ENCODE measurements at regions not wholly inside any gene's neighbourhood (a gene's known extent, or its start where the extent isn't known, plus 50 kb on each side); places are given as distances from the start of the nearest gene placed in this dataset.

DNA sequence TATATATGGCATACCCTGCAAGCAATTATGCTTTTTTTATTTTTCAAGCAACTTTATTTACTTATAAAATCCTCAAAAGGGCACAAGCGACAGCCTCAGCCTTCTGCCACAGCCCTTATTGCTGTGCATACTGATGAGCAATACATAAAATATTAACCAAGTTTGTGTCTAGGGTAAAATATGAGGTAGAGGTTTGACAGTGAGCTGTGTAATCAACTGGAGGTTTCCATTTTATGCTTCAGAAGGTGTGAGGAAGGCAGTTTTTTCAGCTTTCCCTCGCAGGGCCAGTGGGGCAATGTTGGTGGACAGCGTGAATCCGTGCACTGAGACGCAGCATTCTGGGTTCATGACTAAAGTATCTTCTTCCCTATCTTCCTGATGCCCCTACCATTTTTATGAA lies 310.4 kb downstream of the IRS2 start:
- H3K9me3 Mint-ChIP-seq: no peaks in the 10 kb centered on the region
- no peaks in the 10 kb centered on the region for H3K36me3 Mint-ChIP-seq
- ATAC-seq (no peak), DNase-seq (ENCODE audit: low spot score in 2 of 2) (no peak)
- no peak overlapping the region for H3K27ac Mint-ChIP-seq

DNA sequence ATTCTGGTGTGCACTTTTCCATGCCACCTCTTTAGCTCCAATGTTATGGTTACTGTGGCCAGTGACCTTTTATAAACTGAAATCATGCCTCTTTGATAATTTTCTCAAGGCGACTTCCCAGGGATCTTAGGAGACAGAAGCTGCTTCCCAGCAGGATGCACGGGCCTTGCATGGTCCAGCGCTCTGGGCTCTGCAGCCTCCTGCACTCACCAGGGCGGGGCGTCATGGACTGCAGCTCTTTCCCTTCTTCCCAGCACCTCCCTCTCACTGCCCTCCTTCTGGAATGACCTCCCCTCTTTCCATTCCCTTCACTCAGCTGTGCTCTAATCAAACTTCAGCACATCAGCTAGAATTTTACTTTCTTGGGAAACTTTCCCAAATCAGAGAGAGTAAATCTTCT lies 318.3 kb downstream of the IRS2 start:
- Mint-ChIP-seq H3K36me3 (peaks cover 3 to 4% of the 10 kb centered on the region in 2 donors), H3K27ac (no peak overlapping the region), H3K9me3 (peaks cover 7 to 17% of the 10 kb centered on the region in 2 donors)
- DNase-seq (ENCODE audit: low spot score in 2 of 2): no peak
- no peak for ATAC-seq

DNA sequence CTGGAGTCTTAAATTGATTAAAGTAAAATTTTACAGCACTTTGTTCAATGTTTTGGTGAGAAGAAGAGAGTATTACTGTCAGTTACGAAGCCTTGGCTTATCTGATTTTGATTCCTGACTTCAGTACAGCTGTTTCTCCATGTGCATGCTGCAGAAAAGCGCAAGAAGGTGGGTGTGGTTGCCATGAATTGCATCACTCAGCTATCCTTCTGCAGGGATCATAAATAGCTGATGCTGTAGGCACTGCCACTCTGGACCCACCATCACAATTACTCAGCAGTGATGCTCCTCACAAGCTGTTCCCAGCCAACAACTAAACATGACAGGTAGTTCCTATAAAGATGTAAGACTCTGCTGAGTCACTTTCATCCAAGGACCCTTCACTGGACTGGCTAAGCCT lies 321.2 kb downstream of the IRS2 start:
- Mint-ChIP-seq H3K27ac (no peak overlapping the region), H3K9me3 (peaks cover 20 to 25% of the 10 kb centered on the region in 2 donors), H3K36me3 (peaks cover 4 to 14% of the 10 kb centered on the region in 2 donors)
- no peak for ATAC-seq
- no peak for DNase-seq (ENCODE audit: low spot score in 2 of 2)

GRCh38 chr13:109454167-109454917 lies 332.0 kb downstream of the IRS2 start:
- Mint-ChIP-seq H3K9me3 (no peaks in the 10 kb centered on the region), H3K27ac (no peak overlapping the region), H3K36me3 (no peaks in the 10 kb centered on the region)
- DNase-seq (ENCODE audit: low spot score in 2 of 2): no peak
- no peak for ATAC-seq

DNA sequence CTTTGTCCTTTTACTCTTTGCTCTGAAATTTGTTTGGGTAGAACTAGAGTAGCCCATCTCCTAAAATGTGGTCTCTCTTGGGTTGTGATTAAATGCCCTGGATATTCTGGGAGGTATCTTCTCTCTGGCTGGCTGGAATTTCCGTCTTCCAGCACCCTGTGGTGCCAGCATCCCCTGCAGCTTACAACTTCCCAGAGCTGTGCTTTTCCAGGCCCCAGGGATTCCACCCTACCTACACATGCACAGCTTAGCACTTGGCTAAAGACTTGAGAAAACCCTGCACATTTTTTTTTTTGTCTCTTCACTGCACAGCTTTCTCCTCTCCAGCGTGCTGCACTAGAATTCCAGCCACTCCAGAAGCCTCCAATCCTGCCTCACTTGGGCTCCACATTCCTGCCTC lies 334.7 kb downstream of the IRS2 start:
- DNase-seq (ENCODE audit: low spot score in 2 of 2): no peak
- ATAC-seq: no peak
- H3K27ac Mint-ChIP-seq: no peak overlapping the region
- no peaks in the 10 kb centered on the region for H3K36me3 Mint-ChIP-seq
- no peaks in the 10 kb centered on the region for H3K9me3 Mint-ChIP-seq

- H3K27ac Mint-ChIP-seq: no peak overlapping the region
- peaks cover 0 to 5% of the 10 kb centered on the region in 2 donors for H3K36me3 Mint-ChIP-seq
- DNase-seq (ENCODE audit: low spot score in 2 of 2) (no peak), ATAC-seq (peak in 1 of 2 donors; percentile 53)
- H3K9me3 Mint-ChIP-seq: peaks cover 2 to 5% of the 10 kb centered on the region in 2 donors
These were observed 337.8 kb downstream of the IRS2 start for GRCh38 chr13:109448629-109449028.

DNA sequence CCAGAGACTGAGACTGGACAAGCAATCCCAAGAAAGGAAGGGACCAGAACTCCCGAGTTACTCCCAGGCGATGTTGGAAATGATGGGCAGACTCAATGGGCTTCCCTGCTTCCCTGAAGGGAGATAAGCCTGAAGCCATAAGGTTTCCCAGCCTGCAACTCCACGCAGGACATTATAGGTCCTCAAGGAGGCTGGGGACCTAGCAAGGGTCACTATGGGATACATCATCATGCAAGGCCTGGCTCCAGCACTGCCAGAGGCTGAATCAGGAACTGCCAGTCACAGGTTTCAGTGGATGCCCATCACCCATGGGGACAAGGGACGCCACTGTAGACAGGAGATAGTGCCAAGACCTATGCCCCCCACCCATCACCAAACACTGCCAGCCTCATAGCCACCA lies 338.7 kb downstream of the IRS2 start:
- H3K36me3 Mint-ChIP-seq: peaks cover 0 to 5% of the 10 kb centered on the region in 2 donors
- H3K27ac Mint-ChIP-seq: no peak overlapping the region
- DNase-seq (ENCODE audit: low spot score in 2 of 2): no peak
- peaks cover 5 to 7% of the 10 kb centered on the region in 2 donors for H3K9me3 Mint-ChIP-seq
- peak in 1 of 2 donors; percentile 26 for ATAC-seq

- H3K36me3 Mint-ChIP-seq: peaks cover 0 to 5% of the 10 kb centered on the region in 2 donors
- ATAC-seq (no peak), DNase-seq (ENCODE audit: low spot score in 2 of 2) (no peak)
- peaks cover 7 to 8% of the 10 kb centered on the region in 2 donors for H3K9me3 Mint-ChIP-seq
- no peak overlapping the region for H3K27ac Mint-ChIP-seq
These were observed 346.1 kb downstream of the IRS2 start for GRCh38 chr13:109440320-109440719.

GRCh38 chr13:109439813-109440212 lies 346.6 kb downstream of the IRS2 start:
- DNase-seq (ENCODE audit: low spot score in 2 of 2) (no peak), ATAC-seq (no peak)
- Mint-ChIP-seq H3K27ac (no peak overlapping the region), H3K36me3 (peaks cover 0 to 5% of the 10 kb centered on the region in 2 donors), H3K9me3 (peaks cover 7 to 8% of the 10 kb centered on the region in 2 donors)

- ATAC-seq: no peak
These were observed 349.5 kb downstream of the IRS2 start for GRCh38 chr13:109436841-109437240.

GRCh38 chr13:109436055-109436622 lies 350.2 kb downstream of the IRS2 start:
- no peak overlapping the region for H3K27ac Mint-ChIP-seq
- no peak for DNase-seq (ENCODE audit: low spot score in 2 of 2)
- peaks cover 6 to 14% of the 10 kb centered on the region in 2 donors for H3K9me3 Mint-ChIP-seq
- peaks cover 0 to 6% of the 10 kb centered on the region in 2 donors for H3K36me3 Mint-ChIP-seq
- ATAC-seq: no peak

More at GRCh38 chr13:109436841-109437240, 349.5 kb downstream of the IRS2 start:
- no peak for DNase-seq (ENCODE audit: low spot score in 2 of 2)
- peaks cover 6 to 14% of the 10 kb centered on the region in 2 donors for H3K9me3 Mint-ChIP-seq
- peaks cover 0 to 6% of the 10 kb centered on the region in 2 donors for H3K36me3 Mint-ChIP-seq
- H3K27ac Mint-ChIP-seq: no peak overlapping the region

GRCh38 chr13:109431217-109431616 lies 355.2 kb downstream of the IRS2 start:
- Mint-ChIP-seq H3K27ac (no peak overlapping the region), H3K36me3 (peaks cover 6 to 8% of the 10 kb centered on the region in 2 donors), H3K9me3 (peaks cover 22% of the 10 kb centered on the region in 2 donors)
- DNase-seq (ENCODE audit: low spot score in 2 of 2) (no peak), ATAC-seq (no peak)

GRCh38 chr13:109428146-109428545 lies 358.2 kb downstream of the IRS2 start:
- Mint-ChIP-seq H3K9me3 (peaks cover 10 to 18% of the 10 kb centered on the region in 2 donors), H3K27ac (no peak overlapping the region), H3K36me3 (peaks cover 1 to 8% of the 10 kb centered on the region in 2 donors)
- no peak for DNase-seq (ENCODE audit: low spot score in 2 of 2)
- no peak for ATAC-seq

DNA sequence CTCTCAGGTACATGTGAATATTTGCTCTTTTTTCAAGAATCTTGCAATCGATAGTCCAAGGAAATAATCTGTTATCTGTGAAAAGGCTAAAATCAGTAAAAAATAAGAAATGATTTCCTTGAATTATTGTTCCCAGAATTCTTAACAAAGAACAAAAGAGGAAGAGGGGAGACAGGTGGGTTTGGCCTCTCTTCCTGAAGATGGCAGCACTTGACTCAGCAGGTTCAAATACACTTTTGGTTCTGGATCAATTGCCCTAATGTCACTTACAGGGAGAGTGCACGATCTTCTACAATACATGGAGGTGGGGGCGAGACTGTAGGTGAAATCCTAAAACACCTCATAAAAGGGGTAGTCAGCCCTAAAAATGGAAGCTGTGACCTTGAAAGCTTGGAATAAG lies 358.7 kb downstream of the IRS2 start:
- H3K36me3 Mint-ChIP-seq: peaks cover 0 to 8% of the 10 kb centered on the region in 2 donors
- DNase-seq (ENCODE audit: low spot score in 2 of 2) (no peak), ATAC-seq (no peak)
- no peak overlapping the region for H3K27ac Mint-ChIP-seq
- H3K9me3 Mint-ChIP-seq: peaks cover 8 to 16% of the 10 kb centered on the region in 2 donors

- Mint-ChIP-seq H3K27ac (no peak overlapping the region), H3K9me3 (peaks cover 8 to 16% of the 10 kb centered on the region in 2 donors), H3K36me3 (peaks cover 0 to 8% of the 10 kb centered on the region in 2 donors)
- DNase-seq (ENCODE audit: low spot score in 2 of 2): no peak
- ATAC-seq: no peak
These were observed 359.2 kb downstream of the IRS2 start for GRCh38 chr13:109427148-109427547.

DNA sequence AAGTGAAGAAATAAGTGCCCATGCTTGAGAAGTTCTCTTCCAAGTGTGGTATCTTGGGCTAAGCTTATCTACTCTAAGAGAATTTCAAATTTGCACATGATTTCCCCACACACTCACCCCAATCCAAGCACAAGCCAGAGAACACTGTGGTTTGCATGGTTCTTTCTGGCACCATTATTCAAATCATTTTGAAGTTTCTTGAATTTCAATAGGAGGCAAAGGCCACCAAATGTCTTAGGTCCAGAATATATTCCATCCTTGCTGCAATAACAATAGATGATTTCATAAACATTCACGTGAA lies 359.7 kb downstream of the IRS2 start:
- no peak overlapping the region for H3K27ac Mint-ChIP-seq
- no peak for DNase-seq (ENCODE audit: low spot score in 2 of 2)
- peaks cover 0 to 8% of the 10 kb centered on the region in 2 donors for H3K36me3 Mint-ChIP-seq
- H3K9me3 Mint-ChIP-seq: peaks cover 8 to 16% of the 10 kb centered on the region in 2 donors
- no peak for ATAC-seq

DNA sequence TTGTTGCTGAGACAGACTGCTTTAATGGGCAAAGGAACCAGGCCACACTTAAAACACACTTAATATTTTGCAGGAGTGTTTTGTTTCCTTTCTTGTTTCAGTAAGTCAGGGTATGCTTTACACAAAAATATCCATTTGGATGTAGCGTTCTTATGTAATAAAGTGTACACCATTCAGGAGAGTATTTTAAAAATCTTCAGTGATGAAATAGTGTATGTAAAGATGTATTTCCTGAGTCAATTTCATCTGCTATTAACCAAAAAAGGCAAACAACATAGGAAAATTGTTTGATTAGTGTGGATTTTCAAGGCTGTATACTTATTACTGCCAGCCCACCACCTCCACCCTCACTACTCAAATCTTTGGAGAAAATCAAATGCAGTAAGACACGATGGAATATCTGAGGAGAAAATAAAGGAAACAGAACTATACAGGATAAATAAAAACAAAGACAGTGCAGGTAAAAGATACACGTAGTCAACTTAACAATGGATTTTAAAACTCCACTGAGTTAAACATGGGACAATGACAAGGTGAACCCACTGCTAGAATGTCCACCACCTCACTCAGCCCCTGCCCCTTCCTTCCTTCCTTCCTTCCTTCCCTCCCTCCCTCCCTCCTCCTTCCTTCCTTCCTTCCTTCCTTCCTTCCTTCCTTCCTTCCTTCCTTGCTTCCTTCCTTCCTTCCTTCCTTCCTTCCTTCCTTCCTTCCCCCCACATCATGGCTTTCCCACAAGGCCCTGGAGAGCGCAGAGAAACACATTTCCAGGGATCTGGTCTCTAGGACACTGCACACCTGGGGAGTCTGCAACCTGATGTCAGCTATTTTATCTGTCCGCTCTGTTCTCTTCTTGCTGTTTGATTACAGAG lies 360.3 kb downstream of the IRS2 start:
- H3K36me3 Mint-ChIP-seq: peaks cover 0 to 8% of the 10 kb centered on the region in 2 donors
- ATAC-seq (no peak), DNase-seq (ENCODE audit: low spot score in 2 of 2) (no peak)
- peaks cover 8 to 16% of the 10 kb centered on the region in 2 donors for H3K9me3 Mint-ChIP-seq
- peak overlapping the region in 1 of 2 donors; percentile 26 for H3K27ac Mint-ChIP-seq

Measured in activated naive CD4-positive, alpha-beta T cell treated with anti-CD3 and anti-CD28 coated beads, Interleukin-2, amount 50 U/mL, for 72 hours (primary cell).